Renal pelvis (tissue), 1 donor: ENCODE measurements at regions not wholly inside any gene's neighbourhood (a gene's known extent, or its start where the extent isn't known, plus 50 kb on each side); places are given as distances from the start of the nearest gene placed in this dataset.
"Not testable (repeated sequence)": the region's sequence is repeated elsewhere in the genome, so short reads cannot be mapped to it uniquely, and the experiment has no call there.

Experiments used
- DNase-seq: peaks from one replicate; pipeline ENCODE4 v3.0.0-alpha.2; 2013

- DNase-seq: no peak
Observed at GRCh38 chr7:120190109-120190508, 82.9 kb upstream of the KCND2 start.

- no peak for DNase-seq
Observed at GRCh38 chr7:120190566-120190965, 82.4 kb upstream of the KCND2 start.

DNA sequence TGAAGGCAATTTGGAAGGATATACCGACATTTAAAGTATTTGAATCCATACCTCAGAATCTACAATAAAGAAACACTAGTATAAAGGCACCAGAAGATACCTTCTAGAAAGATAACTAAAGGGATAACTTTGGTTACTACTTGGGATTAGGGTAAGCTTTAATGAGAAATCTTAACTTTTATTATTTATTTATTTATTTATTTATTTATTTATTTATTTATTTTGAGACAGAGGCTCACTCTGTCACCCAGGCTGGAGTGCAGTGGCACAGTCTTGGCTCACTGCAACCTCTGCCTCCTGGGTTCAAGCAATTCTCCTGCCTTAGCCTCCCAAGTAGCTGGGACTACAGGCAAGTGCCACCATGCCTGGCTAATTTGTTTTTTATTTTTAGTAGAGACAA is 81.6 kb upstream of the KCND2 start:
- DNase-seq: not testable (repeated sequence)

GRCh38 chr7:120201290-120201689 is 71.7 kb upstream of the KCND2 start:
- no peak for DNase-seq

- no peak for DNase-seq
Observed at GRCh38 chr7:120205101-120205500, 67.9 kb upstream of the KCND2 start.

DNA sequence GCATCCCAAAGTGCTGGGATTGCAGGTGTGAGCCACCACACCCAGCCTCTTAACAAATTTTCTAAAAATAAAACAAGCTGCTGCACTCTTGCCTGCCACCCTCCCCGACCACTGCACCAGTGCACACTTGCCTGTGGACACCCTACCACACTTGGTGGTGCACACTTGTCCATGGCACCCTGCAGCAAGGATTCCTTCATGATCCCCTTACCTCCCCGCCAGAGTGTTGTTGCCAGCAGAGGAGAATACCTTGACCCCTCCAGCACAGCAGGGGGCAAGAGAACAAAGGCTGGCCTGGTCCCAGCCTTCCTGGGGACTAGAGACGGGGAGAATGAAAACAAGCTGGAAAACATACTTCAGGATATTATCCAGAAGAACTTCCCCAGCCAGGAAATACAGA is 65.9 kb upstream of the KCND2 start:
- no peak for DNase-seq

DNA sequence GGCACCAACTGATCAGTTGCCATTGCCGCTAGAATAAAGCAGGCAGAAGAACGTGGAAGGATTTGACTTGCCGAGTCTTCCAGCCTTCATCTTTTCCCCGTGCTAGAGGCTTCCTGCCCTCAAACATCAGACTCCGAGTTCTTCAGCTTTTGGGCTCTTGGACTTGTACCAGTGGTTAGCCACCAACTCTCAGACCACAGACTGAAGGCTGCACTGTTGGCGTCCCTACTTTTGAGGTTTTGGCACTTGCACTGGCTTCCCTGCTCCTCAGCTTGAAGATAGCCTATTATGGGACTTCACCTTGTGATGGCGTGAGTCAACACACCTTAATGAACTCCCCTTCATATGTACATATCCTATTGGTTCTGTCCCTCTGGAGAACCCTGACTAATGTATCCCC is 57.3 kb upstream of the KCND2 start:
- DNase-seq: no peak

DNA sequence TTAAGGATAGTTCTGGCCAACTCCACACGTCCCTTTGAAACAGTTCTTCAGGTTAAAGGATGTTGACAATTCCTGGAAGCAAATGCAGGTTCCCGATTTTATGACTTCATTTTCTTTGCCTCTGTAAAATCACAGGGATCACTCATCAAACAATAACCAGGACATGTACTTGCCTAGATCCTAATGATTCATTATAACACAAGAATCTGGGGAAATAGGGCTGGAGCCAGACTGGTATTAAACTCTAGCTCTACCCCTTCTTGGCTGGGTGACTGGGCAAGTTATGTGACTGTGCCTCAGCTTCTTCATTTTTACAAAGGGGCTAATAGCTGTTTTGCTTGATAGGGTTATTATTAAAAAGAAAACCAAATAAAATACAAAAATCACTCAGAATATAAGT is 56.0 kb upstream of the KCND2 start:
- DNase-seq: no peak

DNA sequence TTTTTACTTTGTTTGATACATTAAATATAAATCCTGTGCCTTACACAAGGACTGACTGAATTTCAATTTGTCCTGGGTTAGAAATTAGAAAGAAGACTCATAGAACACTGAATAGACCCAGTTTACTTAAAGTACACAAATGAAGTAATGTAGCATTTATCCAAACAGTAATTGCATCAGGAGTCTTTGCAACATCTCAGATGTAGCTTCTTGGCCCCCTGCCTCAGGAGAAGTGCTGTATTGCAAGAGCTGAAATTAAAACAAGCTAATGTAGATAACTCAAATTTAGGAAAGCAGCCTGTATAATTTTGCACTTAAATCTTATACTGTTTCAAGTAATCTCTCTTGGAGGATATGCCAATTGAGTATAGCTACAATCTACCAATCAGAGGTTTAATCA is 54.3 kb upstream of the KCND2 start:
- DNase-seq: no peak

- no peak for DNase-seq
Observed at GRCh38 chr7:120221666-120222065, 51.3 kb upstream of the KCND2 start.
